H1 (cell line): ENCODE measurements at regions not wholly inside any gene's neighbourhood (a gene's known extent, or its start where the extent isn't known, plus 50 kb on each side); places are given as distances from the start of the nearest gene placed in this dataset.

Experiments
- CTCF ChIA-PET: fragments of 300-600 bp; sonication (Branson Sonifier 250); formaldehyde crosslinking; loops from one replicate; lab custom pipeline; 2021; ENCODE audit not compliant: partially characterized antibody; lab: Charles Lee
- POLR2A ChIA-PET: fragments of 300-600 bp; sonication (Branson Sonifier 250); formaldehyde crosslinking; loops from one replicate; lab custom pipeline; 2021; ENCODE audit warnings: inconsistent platforms; ENCODE audit not compliant: partially characterized antibody; lab: Charles Lee
- DNase-seq, 2 experiments: peaks; one replicate each; pipeline versions ENCODE4 v3.0.0 to v3.0.0-alpha.2; 2010 to 2022; ENCODE audit warnings: low spot score in 2 of 2, low read depth in 1 of 2, mixed read lengths in 1 of 2
- FAIRE-seq: peaks from 2 replicates; lab custom pipeline; 2011; peaks lifted over from hg19 to GRCh38; lab: Jason Lieb, UNC
- H2AFZ ChIP-seq: 2 replicates; pipeline ENCODE4 v1.8.1; 2012; ENCODE audit warnings: low read length, inconsistent platforms
- H2AK5ac ChIP-seq: 2 replicates; pipeline ENCODE4 v1.6.1; 2013; ENCODE audit warnings: low read depth, low read length
- H2BK120ac ChIP-seq: replicated peaks from 2 replicates; pipeline ENCODE3; 2013; ENCODE audit warnings: low read depth, low read length, inconsistent platforms
- H2BK12ac ChIP-seq: 2 replicates; pipeline ENCODE4 v1.6.1; 2013; ENCODE audit warnings: low read depth, low read length
- H2BK15ac ChIP-seq: 2 replicates; pipeline ENCODE4 v1.6.1; 2013; ENCODE audit warnings: low read length
- H2BK20ac ChIP-seq: 2 replicates; pipeline ENCODE4 v1.6.1; 2013; ENCODE audit warnings: low read length
- H2BK5ac ChIP-seq: 2 replicates; pipeline ENCODE4 v1.6.1; 2013; ENCODE audit warnings: low read depth, low read length
- H3K14ac ChIP-seq: 2 replicates; pipeline ENCODE4 v1.6.1; 2013; ENCODE audit warnings: inconsistent platforms; ENCODE audit not compliant: insufficient read length
- H3K18ac ChIP-seq: 2 replicates; pipeline ENCODE4 v1.6.1; 2013; ENCODE audit warnings: low read length; ENCODE audit errors: extremely low read depth
- H3K23ac ChIP-seq: 2 replicates; pipeline ENCODE4 v1.6.1; 2013; ENCODE audit warnings: inconsistent platforms; ENCODE audit not compliant: insufficient read length
- H3K23me2 ChIP-seq: 2 replicates; pipeline ENCODE4 v1.6.1; 2013; ENCODE audit warnings: low read depth, low read length
- H3K27ac ChIP-seq: 2 replicates; pipeline ENCODE4 v1.6.1; 2011; ENCODE audit warnings: low read depth, low read length, inconsistent platforms
- H3K27me3 ChIP-seq, 4 experiments: replicated peaks in 1 of 4; 1 replicate in 1 of 4; 2 replicates in 3 of 4; pipeline versions ENCODE4 v1.6.1 to v1.8.1; 2011 to 2013; ENCODE audit warnings: low read length in 3 of 4, mild to moderate bottlenecking in 3 of 4, inconsistent platforms in 2 of 4, mixed read lengths in 2 of 4, moderate library complexity in 1 of 4; ENCODE audit not compliant: control insufficient read depth in 3 of 4, insufficient read depth in 3 of 4; ENCODE audit errors: extremely low read depth in 1 of 4
- H3K36me3 ChIP-seq, 4 experiments: 2 replicates each; pipeline versions ENCODE4 v1.6.1 to v1.8.1; 2011 to 2013; ENCODE audit warnings: mild to moderate bottlenecking in 4 of 4, low read length in 3 of 4, moderate library complexity in 2 of 4, control low read depth in 1 of 4, inconsistent platforms in 1 of 4; ENCODE audit not compliant: insufficient read depth in 4 of 4, control insufficient read depth in 2 of 4
- H3K4ac ChIP-seq: replicated peaks from 2 replicates; pipeline ENCODE3; 2013; ENCODE audit warnings: low read length, low read depth, mixed read lengths, inconsistent platforms; ENCODE audit not compliant: insufficient read length
- H3K4me1 ChIP-seq, 4 experiments: replicated peaks in 1 of 4; 1 replicate in 1 of 4; 2 replicates in 3 of 4; pipeline versions ENCODE4 v1.6.1 to v1.8.1; 2011 to 2013; ENCODE audit warnings: low read length in 3 of 4, inconsistent platforms in 2 of 4, mixed read lengths in 1 of 4; ENCODE audit not compliant: insufficient read depth in 4 of 4, control insufficient read depth in 3 of 4
- H3K4me2 ChIP-seq, 2 experiments: 2 replicates each; pipeline versions ENCODE4 v1.6.1 to v1.8.1; 2011 to 2013; ENCODE audit warnings: low read depth in 2 of 2, low read length in 2 of 2, control low read depth in 1 of 2, inconsistent platforms in 1 of 2, mild to moderate bottlenecking in 1 of 2; ENCODE audit not compliant: insufficient read depth in 1 of 2
- H3K4me3 ChIP-seq, 4 experiments: fragments of 200-600, 300-600 bp in 1 of 4; sonication (generic), shearing (Covaris generic), sonication (Bioruptor Twin) in 1 of 4; 2 replicates each; pipeline versions ENCODE4 v1.5.1 to v1.8.1; 2011 to 2016; ENCODE audit warnings: low read length in 4 of 4, low read depth in 3 of 4, control low read depth in 2 of 4, inconsistent platforms in 2 of 4, mild to moderate bottlenecking in 2 of 4, mixed read lengths in 1 of 4, moderate library complexity in 1 of 4; ENCODE audit not compliant: insufficient read depth in 2 of 4; ENCODE audit errors: extremely low read depth in 1 of 4
- H3K56ac ChIP-seq: replicated peaks from 2 replicates; pipeline ENCODE3; 2013; ENCODE audit warnings: low read depth, mild to moderate bottlenecking, mixed read lengths, low read length, inconsistent platforms; ENCODE audit not compliant: insufficient read length
- H3K79me1 ChIP-seq: 2 replicates; pipeline ENCODE4 v1.6.1; 2013; ENCODE audit warnings: low read depth, low read length, control low read depth
- H3K79me2 ChIP-seq, 2 experiments: 2 replicates each; pipeline versions ENCODE4 v1.6.1 to v1.8.1; 2012 to 2013; ENCODE audit warnings: low read length in 2 of 2, mild to moderate bottlenecking in 2 of 2, inconsistent platforms in 1 of 2; ENCODE audit not compliant: insufficient read depth in 2 of 2, control insufficient read depth in 1 of 2
- H3K9ac ChIP-seq, 4 experiments: replicated peaks in 1 of 4; 1 replicate in 1 of 4; 2 replicates in 3 of 4; pipeline versions ENCODE4 v1.6.1 to v1.8.1; 2011 to 2013; ENCODE audit warnings: low read depth in 3 of 4, low read length in 3 of 4, control low read depth in 2 of 4, mild to moderate bottlenecking in 2 of 4, moderate library complexity in 2 of 4, inconsistent platforms in 1 of 4; ENCODE audit errors: extremely low read depth in 1 of 4
- H3K9me3 ChIP-seq, 2 experiments: 2 replicates each; pipeline versions ENCODE4 v1.6.1 to v1.8.1; 2012 to 2013; ENCODE audit warnings: mild to moderate bottlenecking in 2 of 2, moderate library complexity in 2 of 2, control low read depth in 1 of 2, inconsistent platforms in 1 of 2, low read depth in 1 of 2, low read length in 1 of 2, mixed read lengths in 1 of 2; ENCODE audit not compliant: insufficient read depth in 2 of 2
- H4K20me1 ChIP-seq, 2 experiments: replicated peaks in 1 of 2; 2 replicates each; pipeline versions ENCODE3 to v1.8.1; 2011 to 2013; ENCODE audit warnings: inconsistent platforms in 2 of 2, low read length in 2 of 2, mild to moderate bottlenecking in 1 of 2; ENCODE audit not compliant: insufficient read depth in 2 of 2, control insufficient read depth in 1 of 2
- H4K5ac ChIP-seq: 2 replicates; pipeline ENCODE4 v1.6.1; 2013; ENCODE audit warnings: low read length, low read depth, mixed read lengths, inconsistent platforms; ENCODE audit not compliant: insufficient read length
- H4K8ac ChIP-seq: 2 replicates; pipeline ENCODE4 v1.8.0; 2013; ENCODE audit warnings: mild to moderate bottlenecking, moderate library complexity, low read length, inconsistent platforms; ENCODE audit not compliant: insufficient read depth; ENCODE audit errors: extremely low read depth
- H4K91ac ChIP-seq: replicated peaks from 2 replicates; pipeline ENCODE3; 2013; ENCODE audit warnings: low read length, mixed read lengths, inconsistent platforms; ENCODE audit not compliant: insufficient read length
- CREB1 ChIP-seq: IDR thresholded peaks from 2 replicates; pipeline ENCODE4 v1.6.1; 2012; ENCODE audit warnings: inconsistent platforms
- EP300 ChIP-seq, 2 experiments: IDR thresholded peaks; 1 replicate in 1 of 2; 2 replicates in 1 of 2; pipeline ENCODE4 v1.6.1; 2011 to 2012; ENCODE audit warnings: low read depth in 2 of 2, low read length in 2 of 2, mild to moderate bottlenecking in 2 of 2, borderline replicate concordance in 1 of 2, inconsistent platforms in 1 of 2, moderate library complexity in 1 of 2
- EZH2 ChIP-seq: fragments of 200-600 bp; sonication (generic); IDR thresholded peaks from 2 replicates; pipeline ENCODE4 v1.7.1; 2012; ENCODE audit warnings: low read depth, mild to moderate bottlenecking, moderate library complexity, low read length, inconsistent platforms; ENCODE audit not compliant: severe bottlenecking
- PHF8 ChIP-seq: fragments of 200-600 bp; sonication (generic); conservative IDR thresholded peaks from 2 replicates; pipeline ENCODE4 v1.7.1; 2012; ENCODE audit warnings: low read depth, mild to moderate bottlenecking, inconsistent platforms, low read length, moderate library complexity
- POLR2AphosphoS5 ChIP-seq: IDR thresholded peaks from 2 replicates; pipeline ENCODE4 v1.6.1; 2011; ENCODE audit warnings: low read depth, low read length
- RAD21 ChIP-seq, 2 experiments: IDR thresholded peaks in 1 of 2; conservative IDR thresholded peaks in 1 of 2; 2 replicates each; pipeline ENCODE4 v1.6.1; 2011; ENCODE audit warnings: low read depth in 2 of 2, low read length in 2 of 2, improper control_type of control experiment in 1 of 2, inconsistent platforms in 1 of 2, mild to moderate bottlenecking in 1 of 2, moderate library complexity in 1 of 2
- SUZ12 ChIP-seq: fragments of 200-600 bp; sonication (generic); IDR thresholded peaks from 2 replicates; pipeline ENCODE4 v1.6.1; 2012; ENCODE audit warnings: mild to moderate bottlenecking, inconsistent platforms, low read length, moderate library complexity, mixed read lengths
- TBP ChIP-seq: IDR thresholded peaks from 2 replicates; pipeline ENCODE4 v1.6.1; 2011; ENCODE audit warnings: low read depth, low read length, improper control_type of control experiment
- TEAD4 ChIP-seq: IDR thresholded peaks from 2 replicates; pipeline ENCODE4 v1.6.1; 2012; ENCODE audit warnings: low read depth, low read length, inconsistent platforms, mixed read lengths
- ZNF274 ChIP-seq: IDR thresholded peaks from 2 replicates; pipeline ENCODE4 v1.7.0; 2012; ENCODE audit warnings: low read length, borderline replicate concordance; ENCODE audit errors: extremely low read depth
- WGBS, 2 experiments: shearing (Covaris generic) in 1 of 2; methylation state at CpG; one replicate each; pipeline versions ENCODE4 v1.1.6 to v1.1.7; 2013 to 2015; ENCODE audit warnings: low lambda C conversion rate in 2 of 2, mixed read lengths in 2 of 2, inconsistent platforms in 1 of 2, low coverage in 1 of 2, missing lambda C conversion rate in 1 of 2; ENCODE audit not compliant: insufficient replicate concordance in 2 of 2, insufficient coverage in 1 of 2, insufficient read length in 1 of 2; ENCODE audit errors: extremely low coverage in 1 of 2, missing lambda C conversion rate in 1 of 2; 5-methylcytosine and 5-hydroxymethylcytosine counted together

DNA sequence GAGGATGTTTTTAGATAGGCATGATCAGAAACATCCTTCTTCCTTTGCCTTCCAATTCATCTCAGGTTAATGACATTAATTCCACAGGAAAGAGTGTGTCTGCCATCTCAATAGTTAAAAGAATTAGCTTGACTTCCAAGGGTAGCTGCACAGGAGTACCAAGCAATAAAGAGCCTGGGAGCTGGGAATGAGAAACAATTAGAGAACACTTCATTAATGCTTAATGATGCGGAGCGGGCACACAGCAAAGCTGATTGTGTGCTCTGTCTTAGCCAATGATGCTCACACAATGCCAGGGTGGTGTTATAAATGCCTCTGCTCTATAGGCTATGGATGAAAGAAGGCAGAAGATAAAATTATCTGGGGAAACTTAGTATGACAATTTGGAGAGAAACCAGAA lies 1052.5 kb upstream of the LCORL start:
- H3K27ac ChIP-seq = no peak overlapping the region
- no peak overlapping the region for H4K91ac ChIP-seq
- ChIA-PET POLR2A (no interaction called here), CTCF (no interaction called here)
- no peak overlapping the region for H3K18ac ChIP-seq
- no peak overlapping the region for H2BK12ac ChIP-seq
- H3K23ac ChIP-seq = no peak overlapping the region
- no peaks in the 10 kb centered on the region for H3K36me3 ChIP-seq
- no peak overlapping the region for H4K8ac ChIP-seq
- no peak overlapping the region for H2BK15ac ChIP-seq
- H3K27me3 ChIP-seq = no peaks in the 10 kb centered on the region
- no peaks in the 10 kb centered on the region for H3K9me3 ChIP-seq
- TF ChIP-seq PHF8 = no peak
- TF ChIP-seq EP300 (IDR thresholded peaks at IDR 0.05; ENCODE audit: borderline replicate concordance in 1 of 2, low read depth in 2 of 2, low read length in 2 of 2) = no peak
- no peak for TF ChIP-seq ZNF274
- no peak for TF ChIP-seq TEAD4
- no peak for TF ChIP-seq CREB1
- TF ChIP-seq POLR2AphosphoS5 = no peak
- no peak for TF ChIP-seq TBP
- TF ChIP-seq RAD21 (IDR thresholded peaks at IDR 0.05 in 1 of 2, conservative IDR thresholded peaks at IDR 0.05 in 1 of 2; ENCODE audit: low read depth in 2 of 2, low read length in 2 of 2) = no peak
- no peak for TF ChIP-seq EZH2
- TF ChIP-seq SUZ12 = no peak
- WGBS, 2 experiments = 87% methylated on average over 2 of the region's 2 CpGs; no CpG with 5 or more reads in 1 of the 2 experiments
- H2BK5ac ChIP-seq = no peak overlapping the region
- H3K79me1 ChIP-seq = no peaks in the 10 kb centered on the region
- H2AFZ ChIP-seq = no peak overlapping the region
- no peaks in the 10 kb centered on the region; the same call in 1 of the 2 replicates for H3K23me2 ChIP-seq
- H2BK120ac ChIP-seq = no peak overlapping the region
- H2AK5ac ChIP-seq = no peak overlapping the region
- H3K4me3 ChIP-seq = no peak overlapping the region
- DNase-seq (no peak), FAIRE-seq (no peak)
- no peak overlapping the region for H4K5ac ChIP-seq
- H3K4me2 ChIP-seq = no peak overlapping the region
- H3K9ac ChIP-seq = no peak overlapping the region
- no peaks in the 10 kb centered on the region for H3K79me2 ChIP-seq
- no peaks in the 10 kb centered on the region for H4K20me1 ChIP-seq
- no peak overlapping the region for H3K4ac ChIP-seq
- no peak overlapping the region for H3K14ac ChIP-seq
- H3K56ac ChIP-seq = no peak overlapping the region
- no peaks in the 10 kb centered on the region for H3K4me1 ChIP-seq
- H2BK20ac ChIP-seq = no peak overlapping the region
